ENCODE measurements at regions not wholly inside any gene's neighbourhood (a gene's known extent, or its start where the extent isn't known, plus 50 kb on each side); places are given as distances from the start of the nearest gene placed in this dataset.

DNA sequence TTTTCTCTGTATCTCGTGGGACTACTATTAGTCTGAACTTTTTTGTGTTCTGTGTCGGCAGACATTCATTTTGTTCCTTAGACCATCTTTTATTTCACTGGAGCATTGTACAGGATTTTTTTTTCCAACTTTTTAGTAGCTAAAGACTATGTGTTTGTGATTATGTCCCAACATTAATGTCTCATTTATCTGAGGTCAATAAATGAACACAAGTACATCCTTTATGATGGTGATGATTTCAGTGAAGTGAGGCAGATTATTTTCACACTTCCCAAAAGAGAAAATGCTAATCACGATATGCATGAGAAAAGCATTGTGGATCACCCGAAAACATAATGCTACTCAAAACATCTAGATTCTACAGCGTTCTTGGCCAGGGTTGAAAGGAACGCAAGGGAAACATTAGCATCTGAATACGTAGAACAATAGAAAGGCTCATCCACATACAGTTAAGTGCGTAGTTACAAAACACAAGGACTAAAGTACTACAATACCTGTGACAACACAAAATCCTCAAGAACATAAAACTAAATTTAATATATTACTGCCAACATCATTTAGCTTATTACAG, 981.7 kb upstream of the NCAM2 start:
- Histone ChIP-seq H4K20me1 (ENCODE audit: insufficient read depth, low read length) (no peaks in the 10 kb centered on the region), H3K4me2 (ENCODE audit: insufficient read depth, low read length) (no peak overlapping the region), H3K79me2 (ENCODE audit: insufficient read depth, low read length) (no peaks in the 10 kb centered on the region), H3K4me1 (ENCODE audit: insufficient read depth, low read length) (no peaks in the 10 kb centered on the region), H3K4me3 (ENCODE audit: low read depth in 1 of 2, low read length in 2 of 2) (no peak overlapping the region), H3K9ac (ENCODE audit: low read depth, low read length) (no peak overlapping the region), H2AFZ (ENCODE audit: low read depth, low read length) (no peak overlapping the region), H3K9me3 (ENCODE audit: insufficient read depth, low read length, severe bottlenecking) (no peaks in the 10 kb centered on the region), H3K36me3 (ENCODE audit: insufficient read depth, low read length) (no peaks in the 10 kb centered on the region), H3K27ac (ENCODE audit: low read length) (no peak overlapping the region), H3K27me3 (ENCODE audit: insufficient read depth, low read length, poor library complexity) (no peaks in the 10 kb centered on the region)
- DNase-seq (no peak), ATAC-seq (ENCODE audit: insufficient read depth, low read depth) (no peak)
- TF ChIP-seq EZH2 (IDR thresholded peaks at IDR 0.05; ENCODE audit: borderline replicate concordance, low read depth, low read length, severe bottlenecking) = no peak
- no peak for TF ChIP-seq CTCF (IDR thresholded peaks at IDR 0.05; ENCODE audit: borderline replicate concordance, extremely low read depth, low read length, poor library complexity, severe bottlenecking)

- no peak overlapping the region for H3K4me3 ChIP-seq (ENCODE audit: low read depth in 1 of 2, low read length in 2 of 2)
- H2AFZ ChIP-seq (ENCODE audit: low read depth, low read length) = no peak overlapping the region
- no peaks in the 10 kb centered on the region for H3K36me3 ChIP-seq (ENCODE audit: insufficient read depth, low read length)
- no peak for DNase-seq
- ATAC-seq (ENCODE audit: insufficient read depth, low read depth) = no peak
- no peaks in the 10 kb centered on the region for H3K9me3 ChIP-seq (ENCODE audit: insufficient read depth, low read length, severe bottlenecking)
- no peaks in the 10 kb centered on the region for H3K27me3 ChIP-seq (ENCODE audit: insufficient read depth, low read length, poor library complexity)
- no peak overlapping the region for H3K9ac ChIP-seq (ENCODE audit: low read depth, low read length)
- H3K27ac ChIP-seq (ENCODE audit: low read length) = no peak overlapping the region
- H3K79me2 ChIP-seq (ENCODE audit: insufficient read depth, low read length) = no peaks in the 10 kb centered on the region
- no peak overlapping the region for H3K4me2 ChIP-seq (ENCODE audit: insufficient read depth, low read length)
- no peaks in the 10 kb centered on the region for H4K20me1 ChIP-seq (ENCODE audit: insufficient read depth, low read length)
- TF ChIP-seq CTCF (IDR thresholded peaks at IDR 0.05; ENCODE audit: borderline replicate concordance, extremely low read depth, low read length, poor library complexity, severe bottlenecking) (no peak), EZH2 (IDR thresholded peaks at IDR 0.05; ENCODE audit: borderline replicate concordance, low read depth, low read length, severe bottlenecking) (no peak)
- no peaks in the 10 kb centered on the region for H3K4me1 ChIP-seq (ENCODE audit: insufficient read depth, low read length)
Observed at GRCh38 chr21:20020026-20020425, 978.2 kb upstream of the NCAM2 start.

DNA sequence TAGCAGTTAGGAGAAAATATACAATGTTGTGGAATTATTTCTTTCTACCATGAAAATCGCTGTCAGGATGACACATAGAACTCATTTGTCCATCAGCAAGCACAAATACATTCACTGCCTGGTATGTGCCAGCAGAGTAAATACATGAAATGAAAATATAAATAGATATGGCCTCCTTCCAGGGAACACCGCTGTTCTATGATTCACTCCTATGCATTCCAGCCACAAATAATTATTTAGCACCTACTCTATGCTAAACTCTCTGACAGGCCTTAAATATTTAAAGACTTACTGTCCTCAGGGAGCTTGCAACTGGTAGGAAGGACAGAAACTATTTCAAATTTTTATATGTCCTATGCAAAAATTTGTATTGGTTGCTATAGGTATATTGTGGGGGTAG, 975.0 kb upstream of the NCAM2 start:
- ATAC-seq (ENCODE audit: insufficient read depth, low read depth) (no peak), DNase-seq (no peak)
- H3K4me2 ChIP-seq (ENCODE audit: insufficient read depth, low read length) = no peak overlapping the region
- H4K20me1 ChIP-seq (ENCODE audit: insufficient read depth, low read length) = no peaks in the 10 kb centered on the region
- no peak overlapping the region for H3K9ac ChIP-seq (ENCODE audit: low read depth, low read length)
- no peak overlapping the region for H3K27ac ChIP-seq (ENCODE audit: low read length)
- H3K79me2 ChIP-seq (ENCODE audit: insufficient read depth, low read length) = no peaks in the 10 kb centered on the region
- no peaks in the 10 kb centered on the region for H3K36me3 ChIP-seq (ENCODE audit: insufficient read depth, low read length)
- no peaks in the 10 kb centered on the region for H3K4me1 ChIP-seq (ENCODE audit: insufficient read depth, low read length)
- no peak overlapping the region for H2AFZ ChIP-seq (ENCODE audit: low read depth, low read length)
- no peak for TF ChIP-seq EZH2 (IDR thresholded peaks at IDR 0.05; ENCODE audit: borderline replicate concordance, low read depth, low read length, severe bottlenecking)
- TF ChIP-seq CTCF (IDR thresholded peaks at IDR 0.05; ENCODE audit: borderline replicate concordance, extremely low read depth, low read length, poor library complexity, severe bottlenecking) = no peak
- no peaks in the 10 kb centered on the region for H3K27me3 ChIP-seq (ENCODE audit: insufficient read depth, low read length, poor library complexity)
- H3K9me3 ChIP-seq (ENCODE audit: insufficient read depth, low read length, severe bottlenecking) = no peaks in the 10 kb centered on the region
- no peak overlapping the region for H3K4me3 ChIP-seq (ENCODE audit: low read depth in 1 of 2, low read length in 2 of 2)

DNA sequence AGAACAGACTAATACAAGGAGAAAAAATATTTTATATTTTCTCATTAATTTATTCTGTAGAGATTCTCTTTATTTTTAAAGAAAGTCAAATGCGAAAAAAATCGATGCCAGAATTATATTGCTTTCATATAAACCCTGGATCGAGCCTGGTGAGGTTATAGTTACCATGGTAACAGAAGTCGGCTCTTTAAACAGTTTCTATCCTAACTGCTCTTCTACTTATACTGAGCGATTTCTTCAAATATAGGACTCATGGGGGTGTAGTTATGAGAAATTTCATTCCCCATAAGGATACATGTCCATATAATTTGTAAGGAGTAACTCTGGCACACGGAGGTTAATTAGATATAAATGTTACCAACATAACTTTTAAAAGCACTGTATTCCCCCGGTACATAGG, 973.5 kb upstream of the NCAM2 start:
- Histone ChIP-seq H3K4me1 (ENCODE audit: insufficient read depth, low read length) (no peaks in the 10 kb centered on the region), H3K4me3 (ENCODE audit: low read depth in 1 of 2, low read length in 2 of 2) (no peak overlapping the region), H3K9ac (ENCODE audit: low read depth, low read length) (no peak overlapping the region), H3K4me2 (ENCODE audit: insufficient read depth, low read length) (no peak overlapping the region), H3K27ac (ENCODE audit: low read length) (no peak overlapping the region), H3K79me2 (ENCODE audit: insufficient read depth, low read length) (no peaks in the 10 kb centered on the region), H4K20me1 (ENCODE audit: insufficient read depth, low read length) (no peaks in the 10 kb centered on the region), H2AFZ (ENCODE audit: low read depth, low read length) (no peak overlapping the region), H3K36me3 (ENCODE audit: insufficient read depth, low read length) (no peaks in the 10 kb centered on the region), H3K27me3 (ENCODE audit: insufficient read depth, low read length, poor library complexity) (no peaks in the 10 kb centered on the region), H3K9me3 (ENCODE audit: insufficient read depth, low read length, severe bottlenecking) (no peaks in the 10 kb centered on the region)
- TF ChIP-seq CTCF (IDR thresholded peaks at IDR 0.05; ENCODE audit: borderline replicate concordance, extremely low read depth, low read length, poor library complexity, severe bottlenecking) (no peak), EZH2 (IDR thresholded peaks at IDR 0.05; ENCODE audit: borderline replicate concordance, low read depth, low read length, severe bottlenecking) (no peak)
- no peak for ATAC-seq (ENCODE audit: insufficient read depth, low read depth)
- no peak for DNase-seq

All from DND-41 (cell line).